Right ventricle myocardium inferior (tissue), 1 donor: ENCODE measurements at regions not wholly inside any gene's neighbourhood (a gene's known extent, or its start where the extent isn't known, plus 50 kb on each side); places are given as distances from the start of the nearest gene placed in this dataset.
"Not testable (repeated sequence)": the region's sequence is repeated elsewhere in the genome, so short reads cannot be mapped to it uniquely, and the experiment has no call there.

ENCODE experiments used
- ATAC-seq: fragments of 200-7000 bp; cut with Tn5 transposase; one replicate; pipeline ENCODE4 v1.9.1; 2020; ENCODE audit warnings: mild to moderate bottlenecking, moderate library complexity
- DNase-seq: peaks from one replicate; pipeline ENCODE4 v3.0.0; 2021; ENCODE audit errors: missing footprints
- intact Hi-C: fragments of 100-400 bp; cut with DNase I; formaldehyde crosslinking; loops from one replicate; pipeline ENCODE4 v1.11.0; 2022
- donor health status: DM: no; HTN: yes; CAD: no; lungs with severe emphysema.

DNA sequence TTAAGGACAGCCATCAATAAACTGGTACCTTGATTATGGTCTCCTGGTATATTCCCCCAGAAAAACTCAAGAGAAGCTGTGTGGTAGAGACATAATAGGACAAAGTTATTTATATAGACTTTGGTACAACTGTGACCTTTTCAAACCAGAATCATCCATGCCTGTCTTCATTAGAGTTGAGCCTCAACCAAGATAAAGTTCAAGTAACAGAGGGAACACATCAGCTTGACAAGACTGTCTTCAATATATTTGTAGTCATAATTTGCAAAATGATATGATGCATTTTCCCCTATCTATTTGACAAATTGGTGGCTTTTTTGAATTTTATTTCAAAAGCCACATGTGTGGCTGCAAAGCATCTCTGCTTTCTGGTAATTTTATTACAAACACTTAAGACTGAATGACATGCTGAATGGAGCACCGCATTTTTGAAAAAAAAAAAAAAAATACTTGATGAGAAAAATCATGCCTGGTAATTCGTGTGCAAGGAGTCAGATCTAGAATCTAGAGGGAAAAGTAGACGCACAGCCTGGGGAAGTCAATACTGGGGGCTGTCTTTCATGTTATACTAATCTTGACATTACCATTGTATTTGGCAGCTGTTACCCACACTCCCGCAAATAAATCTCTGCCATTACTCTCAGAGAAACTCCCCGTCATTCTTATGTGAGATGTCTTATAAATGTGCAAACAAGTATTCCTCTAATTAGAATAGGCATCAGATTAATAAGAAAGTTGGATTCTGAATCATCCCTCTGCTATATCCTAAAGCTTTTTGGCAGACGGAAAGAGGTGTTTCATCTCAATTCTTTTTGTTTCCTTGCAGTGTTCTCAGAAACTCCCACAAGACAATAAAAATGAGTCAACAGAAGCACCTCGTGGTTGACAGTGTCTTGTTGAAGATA lies 554.8 kb upstream of the CBLB start:
- no peak for DNase-seq
- intact Hi-C loops, result no loop called here
- no peak for ATAC-seq

- DNase-seq (no peak), ATAC-seq (no peak)
- intact Hi-C loops, result no loop called here
Observed at GRCh38 chr3:106425026-106425425, 556.2 kb upstream of the CBLB start.

- ATAC-seq, result no peak
- intact Hi-C loops, result no loop called here
- DNase-seq, result no peak
Observed at GRCh38 chr3:106425916-106426315, 557.1 kb upstream of the CBLB start.

DNA sequence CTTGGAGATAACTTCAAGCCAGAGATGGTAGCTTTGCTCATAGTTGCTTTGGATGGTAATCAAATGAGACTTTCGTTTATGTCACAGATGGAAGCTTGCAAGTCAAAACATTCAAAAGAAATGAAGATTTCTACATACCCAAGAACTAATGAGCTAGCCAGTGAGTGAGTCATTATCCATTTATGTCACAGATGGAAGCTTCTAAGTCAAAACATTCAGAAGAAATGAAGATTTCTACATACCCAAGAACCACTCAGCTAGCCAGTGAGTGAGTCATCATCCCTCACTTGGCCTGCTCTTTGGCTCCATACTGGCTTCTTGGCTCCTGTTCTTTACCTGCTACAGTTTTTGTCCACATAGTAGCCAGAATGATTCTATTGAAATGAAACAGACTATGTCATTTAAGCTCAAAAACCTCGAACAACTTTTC lies 559.8 kb upstream of the CBLB start:
- DNase-seq (no peak), ATAC-seq (peak; percentile 88)
- intact Hi-C loops, result no loop called here

- intact Hi-C loops, result no loop called here
Observed at GRCh38 chr3:106431721-106432120, 562.9 kb upstream of the CBLB start.

GRCh38 chr3:106435899-106436453 lies 567.2 kb upstream of the CBLB start:
- ATAC-seq (no peak), DNase-seq (no peak)
- intact Hi-C loops, result no loop called here

More at GRCh38 chr3:106431721-106432120, 562.9 kb upstream of the CBLB start:
- DNase-seq (no peak), ATAC-seq (no peak)

DNA sequence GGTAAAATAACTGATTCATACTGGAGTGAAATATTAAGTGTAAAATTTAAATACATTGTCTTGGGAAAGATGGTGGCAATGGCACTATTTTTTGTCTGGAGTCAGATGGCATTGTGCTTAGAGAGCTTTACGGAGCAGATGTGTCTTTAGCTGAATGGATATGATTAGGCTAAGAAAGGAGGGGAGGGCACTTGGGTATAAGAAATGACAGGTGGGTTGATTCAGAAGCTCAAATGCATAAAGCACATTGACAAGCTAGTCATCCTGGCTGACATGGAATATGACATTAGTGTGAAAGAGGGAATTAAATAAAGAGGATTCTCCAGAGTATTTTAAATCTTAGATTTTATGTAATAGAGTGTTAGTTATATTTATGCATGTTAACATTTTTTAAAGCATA lies 570.1 kb upstream of the CBLB start:
- ATAC-seq, result no peak
- DNase-seq, result no peak
- intact Hi-C loops, result no loop called here

- DNase-seq, result no peak
- ATAC-seq, result no peak
- intact Hi-C loops, result no loop called here
Observed at GRCh38 chr3:106440672-106441071, 571.9 kb upstream of the CBLB start.

DNA sequence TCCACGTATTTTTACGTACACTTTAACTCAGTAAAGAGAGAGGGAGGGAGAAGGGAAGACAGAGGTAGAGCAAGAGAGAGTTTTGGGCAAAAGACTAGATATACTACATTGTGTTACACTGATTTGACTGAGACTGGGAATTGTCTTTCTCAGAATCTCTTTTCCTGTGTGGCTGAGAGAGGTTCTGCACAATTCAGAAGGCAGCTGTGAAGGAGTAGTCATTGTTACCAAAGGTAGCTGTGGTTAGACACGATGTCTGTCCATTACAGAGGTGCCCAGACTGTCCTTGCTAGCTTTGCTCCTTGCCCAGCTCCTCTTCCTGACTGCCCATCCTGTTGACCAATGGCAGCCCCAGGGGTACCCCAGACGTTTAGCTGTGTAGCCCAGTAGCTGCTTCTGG lies 577.5 kb upstream of the CBLB start:
- ATAC-seq, result no peak
- DNase-seq, result no peak
- intact Hi-C loops, result no loop called here

DNA sequence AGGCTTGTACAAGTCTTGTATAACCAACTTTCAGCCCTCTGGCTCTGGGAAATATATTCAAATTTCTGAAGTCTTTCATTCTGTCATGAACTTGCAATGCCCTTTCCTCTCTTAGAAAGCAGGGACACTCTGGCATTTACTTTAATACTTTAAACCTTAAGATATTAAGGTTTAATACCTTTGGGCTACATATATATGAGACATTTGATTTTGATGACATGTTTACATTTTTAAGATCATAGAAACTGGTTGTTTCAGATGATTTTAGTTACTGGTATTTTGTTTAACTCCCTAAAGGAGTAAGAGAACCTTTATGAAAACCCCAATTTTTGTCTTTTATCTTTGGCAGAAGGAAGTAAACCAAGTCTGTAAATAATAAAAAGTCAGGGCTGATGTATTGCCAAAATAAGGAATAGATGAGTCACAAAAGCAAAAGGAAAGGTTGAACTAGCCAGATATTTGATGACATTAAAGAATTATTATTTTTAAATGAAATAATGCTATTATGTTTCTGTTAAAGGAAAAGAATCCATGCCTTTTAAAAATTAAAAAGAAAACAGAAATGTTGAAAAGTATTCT lies 579.0 kb upstream of the CBLB start:
- intact Hi-C loops, result no loop called here
- no peak for DNase-seq
- no peak for ATAC-seq

- DNase-seq, intact Hi-C loops, ATAC-seq: not testable (repeated sequence)
Observed at GRCh38 chr3:106448372-106448966, 579.7 kb upstream of the CBLB start.

- ATAC-seq, result no peak
- intact Hi-C loops, result no loop called here
- DNase-seq, result no peak
Observed at GRCh38 chr3:106452096-106452495, 583.3 kb upstream of the CBLB start.

DNA sequence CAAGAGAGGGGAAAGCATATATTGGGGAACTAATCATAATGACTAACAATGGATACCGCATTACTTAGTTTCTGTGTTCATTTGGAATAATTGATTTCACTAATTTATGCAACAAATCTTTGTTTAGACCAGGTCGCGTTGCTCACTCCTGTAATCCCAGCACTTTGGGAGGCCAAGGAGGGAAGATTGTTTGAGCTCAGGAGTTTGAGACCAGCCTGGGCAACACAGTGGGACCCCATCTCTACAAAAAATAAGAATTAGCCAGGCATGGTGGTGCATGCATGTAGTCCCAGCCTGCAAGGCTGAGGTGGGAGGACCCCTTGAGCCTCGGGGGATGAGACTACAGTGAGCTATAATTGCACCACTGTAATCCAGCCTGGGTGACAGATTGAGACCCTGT lies 585.7 kb upstream of the CBLB start:
- intact Hi-C loops, result no loop called here

DNA sequence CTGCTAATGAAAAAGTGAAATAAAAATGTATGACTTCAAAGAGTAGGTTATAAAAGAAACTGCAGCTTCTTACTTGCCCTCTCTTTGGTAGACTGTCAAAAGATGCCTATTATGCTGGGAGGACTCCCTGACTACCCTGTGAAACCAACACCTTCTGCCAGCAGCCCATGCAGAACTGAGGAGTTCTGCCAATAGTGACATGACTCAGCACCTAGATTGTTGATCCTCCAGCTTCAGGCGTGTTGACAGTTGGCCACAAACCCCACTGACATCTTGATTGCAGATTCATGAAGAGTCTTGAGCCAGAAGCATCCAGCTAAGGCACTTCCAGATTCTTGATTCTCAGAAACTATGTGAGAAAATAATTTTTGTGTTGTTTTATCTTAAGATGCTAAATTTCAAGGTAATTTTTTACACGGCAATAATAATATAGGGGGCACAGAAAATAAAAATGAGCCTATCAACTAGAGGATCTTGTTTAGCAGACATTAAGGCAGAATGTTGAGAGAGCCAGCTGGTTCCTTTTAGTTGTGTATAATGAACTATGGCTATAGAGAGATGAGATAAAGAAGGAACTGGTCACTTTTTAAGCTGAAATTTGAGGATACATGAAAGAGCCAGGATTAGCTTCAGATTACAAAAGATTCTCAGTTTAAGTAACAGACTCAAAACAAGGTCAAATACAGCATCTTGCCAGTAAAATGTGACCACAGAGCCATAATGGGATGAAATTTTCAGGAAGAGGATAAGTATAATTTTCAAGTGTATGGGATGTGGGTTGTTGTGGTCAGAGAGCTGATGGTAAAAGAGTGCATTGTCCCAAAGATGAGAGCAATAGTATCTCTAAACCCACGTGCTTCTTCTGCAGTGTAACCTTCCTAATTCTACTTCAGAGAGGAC lies 588.7 kb upstream of the CBLB start:
- ATAC-seq (peak; percentile 94), DNase-seq (no peak)
- intact Hi-C loops, result no loop called here

More for the DNA sequence above, 585.7 kb upstream of the CBLB start:
- no peak for ATAC-seq
- DNase-seq, result no peak

DNA sequence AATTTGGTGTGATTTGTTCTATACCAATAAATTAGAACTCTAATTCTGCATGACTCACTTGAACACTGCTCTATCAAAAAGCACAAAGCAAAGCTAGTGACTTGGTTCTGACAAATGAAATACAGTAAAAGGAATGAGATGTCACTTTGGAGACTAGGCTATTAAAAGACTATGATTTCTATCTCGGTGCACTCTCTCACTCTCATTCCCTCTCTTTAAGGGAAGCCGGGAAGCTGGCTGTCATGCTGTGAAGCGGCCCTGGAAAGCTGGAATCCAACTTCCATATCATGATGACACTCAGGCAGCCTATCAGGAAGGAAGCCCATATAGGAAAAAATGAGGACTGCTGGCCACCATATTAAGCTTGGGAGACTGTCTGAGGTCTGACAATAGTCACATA lies 590.1 kb upstream of the CBLB start:
- intact Hi-C loops, result no loop called here
- no peak for ATAC-seq
- DNase-seq, result no peak

- no peak for ATAC-seq
- intact Hi-C loops, result no loop called here
- no peak for DNase-seq
Observed at GRCh38 chr3:106466881-106467280, 598.1 kb upstream of the CBLB start.

DNA sequence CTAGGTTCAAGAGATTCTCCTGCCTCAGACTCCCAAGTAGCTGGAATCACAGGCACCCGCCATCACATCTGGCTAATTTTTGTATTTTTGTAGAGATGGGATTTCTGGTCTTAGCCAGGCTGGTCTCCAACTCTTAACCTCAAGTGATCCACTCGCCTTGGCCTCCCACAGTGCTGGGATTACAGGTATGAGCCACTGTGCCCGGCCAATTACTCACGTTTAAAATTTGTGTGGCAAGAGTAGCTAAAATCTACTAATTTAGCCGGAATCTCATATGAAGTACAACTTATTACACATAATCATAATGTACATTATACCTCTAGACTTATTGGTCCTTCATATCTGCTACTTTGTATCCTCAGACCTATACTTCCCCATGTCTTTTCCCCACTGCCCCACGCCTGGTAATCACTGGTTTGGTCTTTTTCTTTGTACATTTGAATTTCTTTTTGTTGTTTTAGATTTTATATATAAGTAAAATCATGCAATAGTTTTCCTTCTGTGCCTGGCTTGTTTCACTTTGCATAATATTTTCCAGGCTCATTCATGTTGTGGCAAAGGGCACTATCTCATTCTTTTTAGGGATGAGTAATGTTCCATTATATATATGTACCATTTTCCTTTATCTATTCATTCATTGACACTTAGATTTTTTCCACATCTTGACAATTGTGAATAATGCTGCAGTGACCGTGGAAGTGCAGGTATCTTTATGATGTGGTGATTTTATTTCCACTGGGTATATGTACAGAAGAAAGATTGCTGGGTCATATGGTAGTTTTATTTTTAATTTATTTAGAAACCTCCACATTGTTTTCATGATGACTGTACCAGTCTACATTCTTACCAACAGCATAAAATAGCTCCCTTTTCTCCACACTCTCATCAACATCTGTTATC lies 605.0 kb upstream of the CBLB start:
- intact Hi-C loops, result no loop called here
- no peak for ATAC-seq

DNA sequence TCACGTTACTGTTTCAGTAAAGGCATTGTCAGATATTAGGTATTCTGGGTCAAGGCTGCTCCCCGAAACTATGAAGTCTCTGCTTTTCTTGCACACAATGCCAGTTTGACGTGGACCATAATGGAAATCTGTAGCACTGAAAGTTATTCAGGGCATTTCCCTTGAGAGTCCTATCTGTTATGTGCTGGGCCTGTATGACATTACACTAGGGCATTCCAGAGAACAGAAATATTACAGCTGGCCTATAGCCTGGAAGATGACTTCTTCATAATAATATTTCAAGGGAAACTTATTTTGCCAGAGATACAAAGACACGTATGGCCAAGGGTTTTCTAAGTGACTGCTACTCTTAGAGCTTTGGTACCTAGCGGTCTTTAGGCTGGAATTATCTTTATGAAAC lies 613.6 kb upstream of the CBLB start:
- intact Hi-C loops, result no loop called here
- DNase-seq, result no peak
- no peak for ATAC-seq

More for the DNA sequence above, 605.0 kb upstream of the CBLB start:
- no peak for DNase-seq
